ENCODE measurements at regions not wholly inside any gene's neighbourhood (a gene's known extent, or its start where the extent isn't known, plus 50 kb on each side); places are given as distances from the start of the nearest gene placed in this dataset.
"Not testable (repeated sequence)": the region's sequence is repeated elsewhere in the genome, so short reads cannot be mapped to it uniquely, and the experiment has no call there.

GRCh38 chr1:194787001-194787400, 1600.6 kb upstream of the B3GALT2 start:
- WGBS, 2 experiments (ENCODE audit: insufficient coverage in 2 of 2): 75% methylated on average over 2 of the region's 3 CpGs; no CpG with 5 or more reads in 1 of the 2 experiments

GRCh38 chr1:194786027-194786426, 1599.6 kb upstream of the B3GALT2 start:
- no peaks in the 10 kb centered on the region for H3K36me3 ChIP-seq (ENCODE audit: control insufficient read depth, insufficient read depth, low read length)
- no peaks in the 10 kb centered on the region for H3K9me3 ChIP-seq (ENCODE audit: control insufficient read depth, low read length)
- no peak overlapping the region for H3K27ac ChIP-seq (ENCODE audit: low read depth, low read length, severe bottlenecking)
- H3K4me1 ChIP-seq (ENCODE audit: control insufficient read depth, insufficient read depth, low read length, poor library complexity, severe bottlenecking): no peaks in the 10 kb centered on the region
- no peak overlapping the region for H3K4me3 ChIP-seq (ENCODE audit: extremely low read depth, insufficient read depth, low read length, poor library complexity, severe bottlenecking)
- 87 to 100% methylated on average over 2 to 4 of the region's 4 CpGs for WGBS, 2 experiments (ENCODE audit: insufficient coverage in 2 of 2)

More at GRCh38 chr1:194787001-194787400, 1600.6 kb upstream of the B3GALT2 start:
- Histone ChIP-seq H3K4me1 (ENCODE audit: control insufficient read depth, insufficient read depth, low read length, poor library complexity, severe bottlenecking) (no peaks in the 10 kb centered on the region), H3K9me3 (ENCODE audit: control insufficient read depth, low read length) (no peaks in the 10 kb centered on the region), H3K36me3 (ENCODE audit: control insufficient read depth, insufficient read depth, low read length) (no peaks in the 10 kb centered on the region), H3K4me3 (ENCODE audit: extremely low read depth, insufficient read depth, low read length, poor library complexity, severe bottlenecking) (no peak overlapping the region), H3K27ac (ENCODE audit: low read depth, low read length, severe bottlenecking) (no peak overlapping the region)

GRCh38 chr1:194776657-194777056, 1590.2 kb upstream of the B3GALT2 start:
- H3K36me3 ChIP-seq (ENCODE audit: control insufficient read depth, insufficient read depth, low read length): no peaks in the 10 kb centered on the region
- no peak overlapping the region for H3K27ac ChIP-seq (ENCODE audit: low read depth, low read length, severe bottlenecking)
- WGBS, 2 experiments (ENCODE audit: insufficient coverage in 2 of 2): 44 to 56% methylated on average over 3 of the region's 3 CpGs

GRCh38 chr1:194774535-194774934, 1588.1 kb upstream of the B3GALT2 start:
- H3K9me3 ChIP-seq (ENCODE audit: control insufficient read depth, low read length): no peaks in the 10 kb centered on the region
- no CpG with 5 or more reads among the region's 2 CpGs for WGBS, 2 experiments (ENCODE audit: insufficient coverage in 2 of 2)

More at GRCh38 chr1:194776657-194777056, 1590.2 kb upstream of the B3GALT2 start:
- Histone ChIP-seq H3K4me1 (ENCODE audit: control insufficient read depth, insufficient read depth, low read length, poor library complexity, severe bottlenecking) (no peaks in the 10 kb centered on the region), H3K4me3 (ENCODE audit: extremely low read depth, insufficient read depth, low read length, poor library complexity, severe bottlenecking) (no peak overlapping the region), H3K9me3 (ENCODE audit: control insufficient read depth, low read length) (no peaks in the 10 kb centered on the region)

GRCh38 chr1:194755241-194755994, 1569.0 kb upstream of the B3GALT2 start:
- WGBS, 2 experiments (ENCODE audit: insufficient coverage in 2 of 2): 58 to 89% methylated on average over 1 to 2 of the region's 3 CpGs
- no peaks in the 10 kb centered on the region for H3K36me3 ChIP-seq (ENCODE audit: control insufficient read depth, insufficient read depth, low read length)
- no peak overlapping the region for H3K4me3 ChIP-seq (ENCODE audit: extremely low read depth, insufficient read depth, low read length, poor library complexity, severe bottlenecking)
- no peaks in the 10 kb centered on the region for H3K9me3 ChIP-seq (ENCODE audit: control insufficient read depth, low read length)
- H3K27ac ChIP-seq (ENCODE audit: low read depth, low read length, severe bottlenecking): no peak overlapping the region
- H3K4me1 ChIP-seq (ENCODE audit: control insufficient read depth, insufficient read depth, low read length, poor library complexity, severe bottlenecking): no peaks in the 10 kb centered on the region

More at GRCh38 chr1:194774535-194774934, 1588.1 kb upstream of the B3GALT2 start:
- Histone ChIP-seq H3K4me3 (ENCODE audit: extremely low read depth, insufficient read depth, low read length, poor library complexity, severe bottlenecking) (no peak overlapping the region), H3K36me3 (ENCODE audit: control insufficient read depth, insufficient read depth, low read length) (no peaks in the 10 kb centered on the region), H3K27ac (ENCODE audit: low read depth, low read length, severe bottlenecking) (no peak overlapping the region), H3K4me1 (ENCODE audit: control insufficient read depth, insufficient read depth, low read length, poor library complexity, severe bottlenecking) (no peaks in the 10 kb centered on the region)

- not testable (repeated sequence) for H3K36me3 ChIP-seq (ENCODE audit: control insufficient read depth, insufficient read depth, low read length); H3K4me1 ChIP-seq (ENCODE audit: control insufficient read depth, insufficient read depth, low read length, poor library complexity, severe bottlenecking); H3K4me3 ChIP-seq (ENCODE audit: extremely low read depth, insufficient read depth, low read length, poor library complexity, severe bottlenecking); H3K9me3 ChIP-seq (ENCODE audit: control insufficient read depth, low read length); H3K27ac ChIP-seq (ENCODE audit: low read depth, low read length, severe bottlenecking)
- WGBS, 2 experiments (ENCODE audit: insufficient coverage in 2 of 2): 100% methylated on average over 2 of the region's 5 CpGs; no CpG with 5 or more reads in 1 of the 2 experiments
Observed at GRCh38 chr1:194738843-194739242, 1552.4 kb upstream of the B3GALT2 start.

GRCh38 chr1:194734970-194735369, 1548.6 kb upstream of the B3GALT2 start:
- no peak overlapping the region for H3K4me3 ChIP-seq (ENCODE audit: extremely low read depth, insufficient read depth, low read length, poor library complexity, severe bottlenecking)
- H3K9me3 ChIP-seq (ENCODE audit: control insufficient read depth, low read length): no peaks in the 10 kb centered on the region
- H3K27ac ChIP-seq (ENCODE audit: low read depth, low read length, severe bottlenecking): no peak overlapping the region
- 70 to 83% methylated on average over 1 of the region's 1 CpG for WGBS, 2 experiments (ENCODE audit: insufficient coverage in 2 of 2)
- H3K36me3 ChIP-seq (ENCODE audit: control insufficient read depth, insufficient read depth, low read length): no peaks in the 10 kb centered on the region
- H3K4me1 ChIP-seq (ENCODE audit: control insufficient read depth, insufficient read depth, low read length, poor library complexity, severe bottlenecking): no peaks in the 10 kb centered on the region

- H3K4me3 ChIP-seq (ENCODE audit: extremely low read depth, insufficient read depth, low read length, poor library complexity, severe bottlenecking): no peak overlapping the region
- no peaks in the 10 kb centered on the region for H3K36me3 ChIP-seq (ENCODE audit: control insufficient read depth, insufficient read depth, low read length)
- no peaks in the 10 kb centered on the region for H3K4me1 ChIP-seq (ENCODE audit: control insufficient read depth, insufficient read depth, low read length, poor library complexity, severe bottlenecking)
- H3K27ac ChIP-seq (ENCODE audit: low read depth, low read length, severe bottlenecking): no peak overlapping the region
- no peaks in the 10 kb centered on the region for H3K9me3 ChIP-seq (ENCODE audit: control insufficient read depth, low read length)
Observed at GRCh38 chr1:194731025-194731424, 1544.6 kb upstream of the B3GALT2 start.

- WGBS, 2 experiments (ENCODE audit: insufficient coverage in 2 of 2): no CpG with 5 or more reads among the region's 3 CpGs
- Histone ChIP-seq H3K27ac (ENCODE audit: low read depth, low read length, severe bottlenecking) (no peak overlapping the region), H3K36me3 (ENCODE audit: control insufficient read depth, insufficient read depth, low read length) (no peaks in the 10 kb centered on the region), H3K9me3 (ENCODE audit: control insufficient read depth, low read length) (no peaks in the 10 kb centered on the region), H3K4me3 (ENCODE audit: extremely low read depth, insufficient read depth, low read length, poor library complexity, severe bottlenecking) (no peak overlapping the region), H3K4me1 (ENCODE audit: control insufficient read depth, insufficient read depth, low read length, poor library complexity, severe bottlenecking) (no peaks in the 10 kb centered on the region)
Observed at GRCh38 chr1:194730304-194730703, 1543.9 kb upstream of the B3GALT2 start.

- Histone ChIP-seq H3K36me3 (ENCODE audit: control insufficient read depth, insufficient read depth, low read length) (no peaks in the 10 kb centered on the region), H3K27ac (ENCODE audit: low read depth, low read length, severe bottlenecking) (no peak overlapping the region), H3K9me3 (ENCODE audit: control insufficient read depth, low read length) (no peaks in the 10 kb centered on the region), H3K4me3 (ENCODE audit: extremely low read depth, insufficient read depth, low read length, poor library complexity, severe bottlenecking) (no peak overlapping the region), H3K4me1 (ENCODE audit: control insufficient read depth, insufficient read depth, low read length, poor library complexity, severe bottlenecking) (no peaks in the 10 kb centered on the region)
Observed at GRCh38 chr1:194723067-194723466, 1536.7 kb upstream of the B3GALT2 start.

- H3K9me3 ChIP-seq (ENCODE audit: control insufficient read depth, low read length): no peaks in the 10 kb centered on the region
- no peak overlapping the region for H3K4me3 ChIP-seq (ENCODE audit: extremely low read depth, insufficient read depth, low read length, poor library complexity, severe bottlenecking)
- H3K27ac ChIP-seq (ENCODE audit: low read depth, low read length, severe bottlenecking): no peak overlapping the region
- H3K36me3 ChIP-seq (ENCODE audit: control insufficient read depth, insufficient read depth, low read length): no peaks in the 10 kb centered on the region
- H3K4me1 ChIP-seq (ENCODE audit: control insufficient read depth, insufficient read depth, low read length, poor library complexity, severe bottlenecking): no peaks in the 10 kb centered on the region
- WGBS, 2 experiments (ENCODE audit: insufficient coverage in 2 of 2): 100% methylated on average over 1 of the region's 1 CpG; no CpG with 5 or more reads in 1 of the 2 experiments
Observed at GRCh38 chr1:194717941-194718340, 1531.5 kb upstream of the B3GALT2 start.
